Hematopoietic multipotent progenitor cell treated with erythropoietin and hydrocortisone succinate and interleukin-3 and kit ligand, for 8 days (in vitro differentiated cells): ENCODE measurements at regions not wholly inside any gene's neighbourhood (a gene's known extent, or its start where the extent isn't known, plus 50 kb on each side); places are given as distances from the start of the nearest gene placed in this dataset.

Experiments
- DNase-seq: peaks from one replicate; pipeline ENCODE4 v3.0.0-alpha.2; 2015

- no peak for DNase-seq
Measured at GRCh38 chr13:39100996-39101738, 62.9 kb downstream of the NHLRC3 start.

DNA sequence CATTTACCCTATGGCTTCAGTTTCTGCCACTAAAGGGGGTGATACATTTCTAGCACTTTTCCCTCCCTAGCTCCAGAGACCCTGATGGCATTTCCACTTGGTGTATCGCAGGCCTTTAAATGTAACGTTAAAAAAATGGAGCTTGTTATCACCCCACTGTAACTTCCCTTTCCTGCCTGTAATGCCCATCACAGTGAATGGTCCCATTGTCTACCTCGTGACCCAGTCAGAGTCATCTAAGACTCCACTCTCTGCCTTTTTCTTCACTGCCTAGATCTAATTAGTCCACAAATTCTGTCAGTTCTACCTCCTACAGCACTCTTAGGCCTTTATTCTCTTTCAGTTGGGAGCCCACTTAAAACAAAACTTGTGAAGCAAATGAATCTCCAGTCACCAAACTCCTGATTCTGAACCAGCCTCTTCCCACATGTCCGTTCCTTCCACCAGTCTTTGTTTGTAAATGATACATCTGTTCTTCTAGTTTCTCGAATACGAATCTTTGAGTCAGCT lies 64.8 kb downstream of the NHLRC3 start:
- DNase-seq = no peak

DNA sequence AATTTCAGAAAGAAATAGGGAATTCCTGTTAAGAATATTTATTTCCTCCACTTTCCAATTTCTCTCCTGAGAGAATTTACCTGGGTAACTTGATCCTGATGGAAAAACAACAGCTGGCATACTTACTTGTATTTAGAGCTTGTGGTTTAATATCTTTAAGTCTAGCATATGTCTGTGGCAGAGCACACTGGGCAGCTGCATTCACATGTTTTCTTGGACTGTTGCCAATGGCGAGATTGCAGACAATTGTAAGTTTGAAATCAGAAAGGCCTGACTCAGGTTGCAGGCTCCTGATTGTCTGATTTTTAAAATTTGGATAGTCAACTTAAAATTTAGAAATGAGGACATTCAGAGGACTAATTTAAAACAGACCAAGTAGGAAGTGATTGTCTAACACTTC lies 66.9 kb downstream of the NHLRC3 start:
- peak; percentile 35 for DNase-seq

- DNase-seq = no peak
Measured at GRCh38 chr13:39106216-39107005, 68.2 kb downstream of the NHLRC3 start.

DNA sequence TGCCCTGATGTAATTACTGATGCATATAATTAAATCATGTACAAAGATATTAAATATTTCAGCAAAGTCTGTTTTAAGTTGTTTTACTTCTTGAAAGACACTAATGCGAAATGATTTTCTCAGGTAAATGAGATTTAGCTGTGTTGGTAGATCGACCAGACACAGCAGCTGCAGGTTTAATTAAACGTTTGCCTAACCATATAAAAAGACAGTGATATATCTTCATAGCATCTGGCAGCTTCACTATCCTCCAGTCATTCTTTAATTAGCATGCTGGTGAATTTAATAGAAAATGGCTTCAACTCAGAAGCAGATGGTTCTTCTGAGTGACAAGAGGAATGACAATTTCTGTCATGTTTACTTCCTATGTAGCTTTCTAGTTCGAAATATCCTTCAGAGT lies 69.3 kb downstream of the NHLRC3 start:
- DNase-seq = no peak

- no peak for DNase-seq
Measured at GRCh38 chr13:39108783-39109182, 70.5 kb downstream of the NHLRC3 start.

DNA sequence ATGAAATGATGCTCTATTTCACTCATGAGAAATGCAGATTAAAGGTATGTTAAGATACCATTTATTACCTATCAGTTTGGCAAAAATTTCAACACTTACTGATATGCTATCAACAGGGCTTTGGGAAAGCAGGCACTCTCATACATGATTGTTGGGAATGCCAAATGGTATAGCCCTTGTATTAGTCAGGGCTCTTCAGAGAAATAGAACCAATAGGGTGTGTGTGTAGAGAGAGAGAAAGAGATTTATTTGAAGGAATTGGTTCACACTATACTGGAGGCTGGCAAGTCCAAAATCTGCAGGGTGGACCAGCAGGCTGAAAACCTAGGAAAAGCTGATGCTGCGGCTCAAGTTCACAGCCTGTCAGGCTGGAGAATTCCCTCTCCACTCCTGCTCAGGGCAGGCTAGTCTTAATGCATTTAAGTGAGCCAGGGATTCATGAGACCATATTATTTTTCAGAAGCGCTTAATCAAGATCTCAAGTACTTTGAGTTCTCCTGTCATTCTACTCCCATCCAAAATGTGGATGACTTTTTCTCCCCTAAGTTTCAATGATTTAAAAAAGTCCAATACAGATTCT lies 72.4 kb downstream of the NHLRC3 start:
- DNase-seq = no peak

GRCh38 chr13:39111145-39111544 lies 72.9 kb downstream of the NHLRC3 start:
- DNase-seq = no peak

DNA sequence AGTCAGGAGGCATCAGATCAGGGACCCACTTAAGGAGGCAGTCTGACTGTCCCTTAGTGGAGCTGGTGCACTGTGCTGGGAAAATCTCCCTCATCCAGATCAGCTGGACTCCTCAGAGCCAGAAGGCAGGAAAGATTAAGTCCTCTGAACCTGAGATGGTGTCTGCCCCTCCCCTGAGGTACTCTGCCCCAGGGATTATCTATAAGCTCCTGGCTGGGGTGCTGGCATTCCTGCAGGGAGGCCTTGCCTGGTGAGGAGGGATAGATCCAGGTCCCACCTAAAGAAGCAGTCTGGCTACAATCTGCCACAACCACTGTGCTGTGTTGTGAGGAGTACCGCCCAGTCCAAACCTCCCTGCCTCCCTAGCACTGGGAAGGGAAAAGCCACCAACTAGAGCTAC lies 81.2 kb downstream of the NHLRC3 start:
- no peak for DNase-seq

- DNase-seq = no peak
Measured at GRCh38 chr13:39123578-39123977, 85.3 kb downstream of the NHLRC3 start.

- no peak for DNase-seq
Measured at GRCh38 chr13:39129213-39129612, 91.0 kb downstream of the NHLRC3 start.

DNA sequence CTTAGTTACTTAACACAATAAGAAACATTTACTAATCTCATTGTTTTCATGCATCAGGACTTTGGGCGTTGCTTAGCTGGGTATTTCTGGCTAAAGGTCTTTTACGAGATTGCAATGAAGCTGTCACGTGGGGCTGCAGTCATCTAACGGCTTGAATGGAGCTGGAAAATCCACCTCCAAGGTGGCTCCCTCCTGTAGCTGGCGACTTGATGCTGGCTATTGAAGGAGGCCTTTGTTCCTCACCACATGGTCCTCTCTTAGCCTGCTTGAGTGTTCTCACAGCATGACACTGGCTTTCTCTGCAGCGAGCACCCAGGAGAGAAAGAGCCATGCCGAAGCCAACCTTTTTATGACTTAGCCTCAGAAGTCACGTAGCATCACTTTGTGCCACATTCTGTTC lies 92.0 kb downstream of the NHLRC3 start:
- DNase-seq = no peak

DNA sequence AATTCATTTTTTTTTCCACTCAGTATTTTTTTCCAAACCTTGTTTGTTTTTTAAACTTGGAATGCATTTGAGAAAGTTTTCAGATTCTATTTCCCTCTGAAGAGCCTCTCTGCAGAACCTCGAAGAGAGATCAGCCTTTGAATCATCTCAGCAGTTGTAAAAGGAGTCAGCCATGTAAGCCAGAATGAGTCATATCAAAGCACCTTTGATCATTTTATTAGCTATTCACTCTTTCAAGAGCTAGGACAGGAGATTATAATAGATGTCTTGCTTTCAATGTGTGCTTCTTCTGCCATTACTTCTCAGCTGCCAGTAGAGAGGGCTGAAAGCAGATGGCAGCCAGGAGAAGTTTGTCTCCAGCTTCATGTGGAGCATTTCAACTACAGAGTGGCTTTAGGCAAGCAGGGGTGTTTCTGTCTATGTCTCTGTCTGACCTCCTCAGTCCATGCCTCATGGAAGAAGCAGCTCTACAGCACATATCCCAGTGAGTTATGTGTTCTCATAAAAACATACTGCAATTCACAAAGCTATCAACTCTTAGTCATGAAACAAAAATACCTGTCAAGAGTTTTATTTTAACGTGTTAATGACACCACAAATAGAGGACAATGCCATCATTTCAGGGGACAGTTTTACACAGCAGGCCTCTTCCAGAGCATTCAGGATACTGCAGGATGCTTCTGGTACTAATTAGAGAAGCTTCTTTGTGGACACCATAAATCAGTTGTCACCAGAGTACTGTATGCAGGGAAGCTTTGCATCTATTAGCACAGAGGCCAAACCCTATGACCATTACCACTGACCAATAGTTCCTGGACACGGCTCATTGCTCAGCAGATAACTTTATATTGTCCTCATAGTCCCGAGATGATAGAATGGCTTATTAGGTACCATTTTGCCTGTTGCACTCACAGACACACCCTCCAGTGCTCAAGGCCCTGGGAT lies 94.3 kb downstream of the NHLRC3 start:
- no peak for DNase-seq

DNA sequence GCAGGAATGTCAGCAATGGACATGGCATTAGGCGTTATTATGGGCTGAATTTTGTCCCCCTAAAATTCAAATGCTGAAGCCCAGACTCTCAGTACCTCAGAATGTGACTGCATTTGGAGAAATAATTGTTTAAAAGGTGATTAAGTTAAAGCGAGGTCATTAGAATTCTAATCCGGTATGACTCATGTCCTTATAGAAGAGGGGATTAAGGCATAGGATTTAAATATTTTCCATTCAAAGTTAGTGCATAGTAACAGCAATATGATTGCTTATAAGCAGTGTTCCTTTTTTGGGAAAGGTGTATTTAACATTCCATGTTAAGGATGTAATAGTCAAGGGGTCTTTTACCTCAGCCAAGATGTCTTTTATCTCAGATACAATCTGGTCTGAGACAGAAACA lies 95.5 kb downstream of the NHLRC3 start:
- DNase-seq = no peak

DNA sequence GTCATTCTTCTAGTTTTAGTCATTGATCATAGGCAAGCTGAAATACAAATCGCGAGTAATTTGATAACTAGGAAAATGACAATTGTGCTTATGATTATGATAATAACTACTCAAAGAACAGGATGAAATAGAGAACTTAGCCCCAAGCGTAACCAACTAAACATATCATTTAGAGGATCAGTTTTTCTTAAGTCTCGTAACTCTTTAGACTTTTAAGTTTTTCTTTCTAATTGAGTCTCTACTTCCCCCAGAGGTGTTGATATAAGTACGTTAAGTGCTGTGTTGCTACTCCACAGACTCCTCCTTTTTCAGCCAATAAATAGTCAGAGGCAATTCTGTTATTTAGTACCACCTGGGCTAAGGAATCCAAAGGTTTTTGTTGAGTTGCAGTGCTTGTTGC lies 96.3 kb downstream of the NHLRC3 start:
- no peak for DNase-seq

DNA sequence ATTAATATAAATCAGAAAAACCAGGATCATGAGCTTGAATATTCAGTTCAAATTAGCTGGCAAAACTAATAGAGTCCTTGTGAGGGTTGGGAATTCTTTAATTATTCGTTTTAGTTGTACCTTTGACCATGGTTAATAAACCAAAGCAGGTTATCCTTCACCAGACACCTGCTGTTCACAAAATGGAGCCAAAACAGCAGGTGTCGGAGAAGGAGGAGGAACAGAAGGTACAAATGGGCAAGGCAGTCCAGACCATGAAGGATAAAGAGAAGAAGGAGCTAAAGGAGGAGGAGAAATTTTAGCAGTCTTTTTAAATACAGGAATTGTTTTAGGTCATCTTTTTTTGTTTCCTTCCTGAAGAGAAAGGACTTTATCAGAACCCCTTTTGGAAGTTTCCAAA lies 106.1 kb downstream of the NHLRC3 start:
- no peak for DNase-seq

DNA sequence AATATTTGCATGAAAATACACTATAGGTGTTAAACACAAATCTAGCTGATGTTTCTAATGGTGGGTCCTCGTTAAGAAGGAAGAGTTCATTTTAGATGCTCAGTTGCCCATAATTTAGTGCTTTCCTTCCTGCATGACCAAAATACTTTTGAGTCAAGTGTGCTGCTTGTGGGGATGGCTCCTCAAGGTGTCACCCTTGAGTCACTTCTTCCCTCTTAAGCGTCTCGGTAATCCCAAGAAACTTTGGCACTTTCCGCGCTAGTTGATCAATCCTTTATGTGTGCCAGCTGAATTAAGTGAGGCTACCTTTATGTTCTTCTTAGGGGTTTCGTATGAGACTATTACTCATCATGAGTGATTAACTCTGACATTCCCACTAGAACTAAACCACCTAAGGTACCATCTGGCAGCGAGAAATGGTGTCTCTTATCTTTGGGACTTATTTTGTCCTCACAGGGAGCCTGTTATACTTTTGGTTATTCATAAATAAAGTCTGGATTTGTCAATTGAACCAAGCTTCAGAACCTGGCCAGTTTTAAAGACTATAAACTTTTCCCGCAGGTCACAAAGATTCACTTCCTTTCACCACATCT lies 106.8 kb downstream of the NHLRC3 start:
- DNase-seq = peak; percentile 65

DNA sequence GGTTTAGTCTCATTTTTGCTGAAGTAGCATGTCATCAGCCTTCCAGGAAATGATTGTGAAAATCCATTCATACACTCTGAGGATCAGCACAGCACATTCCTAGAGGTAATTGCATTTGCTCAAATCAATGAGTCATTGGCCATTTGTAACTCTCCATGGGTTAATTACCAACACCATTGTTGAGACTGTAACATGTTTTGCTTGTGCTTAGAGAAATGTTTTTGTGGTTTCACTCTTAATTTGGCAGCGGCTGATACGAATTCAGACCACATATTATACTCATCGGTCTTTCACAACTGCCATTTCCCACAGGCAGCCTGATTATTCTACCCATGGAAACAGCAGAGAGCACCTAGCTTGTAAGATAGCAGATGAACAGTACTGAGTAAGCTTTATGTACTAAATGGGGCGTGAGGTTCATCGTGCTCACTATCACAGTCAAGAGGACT lies 110.3 kb downstream of the NHLRC3 start:
- DNase-seq = peak; percentile 3

DNA sequence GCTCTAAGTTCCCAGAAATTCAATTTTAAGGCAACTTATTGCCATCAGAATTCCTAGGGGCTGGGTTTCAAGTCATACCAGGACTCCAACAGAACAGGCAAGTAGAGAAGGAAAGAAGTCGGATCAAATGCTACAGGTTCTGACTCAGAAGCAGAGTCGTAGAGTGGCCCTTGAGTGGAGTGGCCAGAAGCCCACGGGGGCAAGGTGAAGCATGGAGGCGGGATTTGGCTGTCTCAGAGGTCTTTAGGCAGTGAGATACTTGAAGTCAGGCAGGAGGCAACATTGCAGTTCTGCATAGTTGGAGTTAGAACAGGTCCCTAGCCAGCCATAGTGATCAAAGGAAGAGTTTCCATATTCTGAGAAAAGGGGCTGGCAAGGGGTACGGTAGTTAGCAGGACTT lies 111.6 kb downstream of the NHLRC3 start:
- DNase-seq = no peak

- DNase-seq = no peak
Measured at GRCh38 chr13:39154041-39154440, 115.8 kb downstream of the NHLRC3 start.

GRCh38 chr13:39159393-39159792 lies 121.1 kb downstream of the NHLRC3 start:
- no peak for DNase-seq

DNA sequence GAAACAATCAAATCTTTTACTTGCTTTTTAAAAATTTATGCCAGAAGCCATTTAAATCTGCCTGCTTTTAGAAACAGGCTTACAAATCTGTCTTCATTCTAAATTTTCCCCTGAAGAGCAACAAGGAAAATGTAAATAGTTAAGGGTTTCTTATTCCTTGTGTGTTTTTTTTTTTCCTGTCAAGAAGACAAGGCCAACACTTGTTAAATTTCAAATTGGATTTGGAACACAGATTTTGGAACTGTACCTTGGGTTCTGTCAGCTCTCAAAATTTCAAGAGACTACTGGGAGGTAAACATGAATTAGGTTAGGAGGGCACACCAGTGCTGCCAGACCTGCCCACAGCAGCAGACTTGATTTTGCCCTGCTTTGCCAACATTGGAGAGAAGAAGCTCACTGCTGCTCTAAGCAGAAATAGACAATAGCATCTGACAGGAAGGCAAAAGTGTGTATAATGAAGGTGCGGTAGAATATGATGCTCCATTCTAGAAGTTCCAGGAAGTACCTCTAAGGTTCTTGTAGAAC lies 121.7 kb downstream of the NHLRC3 start:
- DNase-seq = no peak
